ENCODE measurements at regions not wholly inside any gene's neighbourhood (a gene's known extent, or its start where the extent isn't known, plus 50 kb on each side); places are given as distances from the start of the nearest gene placed in this dataset.

DNA sequence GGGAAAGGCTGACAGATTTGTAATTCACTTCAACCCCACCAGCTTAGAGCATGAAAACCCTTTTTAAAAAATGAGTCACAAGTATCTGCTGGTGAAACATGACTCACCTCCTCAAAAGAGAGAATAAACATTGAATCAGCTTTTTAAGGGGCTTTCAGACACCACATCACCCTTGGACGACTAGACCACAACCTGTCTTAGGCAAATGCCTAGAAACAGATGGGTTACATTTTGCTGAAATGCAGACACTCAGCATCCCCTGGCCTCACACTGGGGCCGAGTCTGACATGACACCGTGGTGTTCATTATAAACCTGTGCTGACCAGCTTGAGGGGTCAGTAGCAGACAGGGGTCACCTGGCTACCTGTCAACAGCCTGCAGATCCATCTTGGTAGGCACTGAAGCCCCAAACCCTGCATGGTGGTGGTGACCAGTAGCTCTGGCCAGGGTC, 175.3 kb upstream of the CST7 start:
- peak in 1 of 3 donors; percentile 6 for DNase-seq (ENCODE audit: low read depth in 2 of 3, low spot score in 1 of 3)

DNA sequence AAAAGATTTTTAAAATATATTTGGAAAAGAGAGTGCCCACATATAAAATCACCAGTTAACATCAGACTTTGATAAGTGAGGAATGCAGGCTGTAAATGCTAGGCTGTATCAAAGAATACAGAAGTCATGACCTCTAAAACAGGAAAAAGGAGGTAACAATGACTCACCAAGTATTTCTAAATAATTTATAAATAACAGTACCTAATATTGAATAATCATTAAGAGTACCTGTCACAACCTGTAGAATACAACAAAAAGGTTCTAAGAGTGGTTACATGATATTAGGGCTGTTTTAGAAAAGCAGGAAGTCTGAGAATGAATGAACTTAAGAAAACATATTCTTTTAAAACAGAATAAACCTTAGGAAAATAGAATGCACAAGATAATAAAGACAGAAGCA, 173.1 kb upstream of the CST7 start:
- DNase-seq (ENCODE audit: low read depth in 2 of 3, low spot score in 1 of 3): no peak

DNA sequence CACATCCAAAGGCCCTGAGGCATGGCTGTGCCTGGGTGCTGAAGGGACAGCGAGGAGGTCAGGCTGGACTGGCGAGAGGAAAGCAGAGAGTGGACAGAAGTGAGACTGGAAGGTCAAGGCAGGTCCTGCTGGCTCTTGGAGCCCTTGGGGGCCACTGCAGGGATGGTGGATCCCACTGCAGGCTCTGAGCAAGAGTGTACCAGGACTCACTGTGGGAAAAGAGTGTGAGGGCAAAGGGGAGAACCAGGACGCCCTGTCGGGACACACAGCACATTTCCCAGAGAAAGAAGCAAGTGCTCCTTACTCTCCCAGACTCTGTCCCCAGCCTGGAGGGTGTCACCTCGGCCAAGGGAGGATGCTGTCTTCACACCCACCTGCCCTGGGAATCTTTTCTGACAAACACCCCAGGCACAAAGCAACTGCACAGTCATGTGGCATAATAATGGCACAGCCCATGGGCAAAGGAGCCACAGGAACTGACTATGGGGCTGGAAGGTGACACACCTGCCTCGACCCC, 172.3 kb upstream of the CST7 start:
- no peak for DNase-seq (ENCODE audit: low read depth in 2 of 3, low spot score in 1 of 3)

DNA sequence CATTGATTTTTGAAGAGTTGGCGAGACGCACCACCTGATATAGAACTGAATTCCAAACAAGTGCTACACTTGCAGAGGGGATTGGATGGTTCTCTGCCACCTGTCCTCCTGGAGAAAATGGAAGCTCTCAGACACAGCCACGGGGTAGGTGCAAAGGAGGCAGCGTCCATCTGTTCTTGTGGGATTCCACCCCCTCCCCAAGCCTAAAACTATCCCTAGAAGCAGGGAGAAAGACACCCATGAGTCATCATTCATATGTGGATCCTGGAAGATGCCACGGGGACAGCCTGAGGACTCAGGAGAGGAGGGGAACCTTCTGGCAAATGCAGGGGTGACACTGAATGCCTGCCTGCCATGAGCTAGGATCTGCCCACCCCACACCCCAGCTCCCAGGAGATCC, 171.3 kb upstream of the CST7 start:
- no peak for DNase-seq (ENCODE audit: low read depth in 2 of 3, low spot score in 1 of 3)

DNA sequence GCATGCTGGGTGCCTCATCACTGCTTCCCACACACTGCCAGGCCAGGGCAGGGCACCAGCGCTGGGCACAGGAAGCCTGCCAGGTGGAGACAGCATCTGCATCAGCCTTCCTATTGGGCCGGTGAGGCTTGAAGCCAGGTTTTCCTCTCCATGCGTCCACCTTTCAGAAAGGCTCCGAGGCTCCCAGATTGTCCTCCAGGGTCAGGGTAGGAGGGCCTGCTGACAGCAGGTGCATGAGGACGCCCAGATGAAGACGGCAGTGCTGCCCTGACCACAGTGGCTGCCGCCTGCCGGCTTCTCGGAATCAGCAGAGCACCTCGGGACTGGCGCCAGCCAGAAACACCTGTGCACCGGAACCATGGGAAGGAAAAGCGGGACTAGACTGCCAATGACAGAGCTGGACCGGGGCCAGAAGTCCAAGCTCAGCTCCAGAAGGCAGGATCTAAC, 170.5 kb upstream of the CST7 start:
- DNase-seq (ENCODE audit: low read depth in 2 of 3, low spot score in 1 of 3): no peak

DNA sequence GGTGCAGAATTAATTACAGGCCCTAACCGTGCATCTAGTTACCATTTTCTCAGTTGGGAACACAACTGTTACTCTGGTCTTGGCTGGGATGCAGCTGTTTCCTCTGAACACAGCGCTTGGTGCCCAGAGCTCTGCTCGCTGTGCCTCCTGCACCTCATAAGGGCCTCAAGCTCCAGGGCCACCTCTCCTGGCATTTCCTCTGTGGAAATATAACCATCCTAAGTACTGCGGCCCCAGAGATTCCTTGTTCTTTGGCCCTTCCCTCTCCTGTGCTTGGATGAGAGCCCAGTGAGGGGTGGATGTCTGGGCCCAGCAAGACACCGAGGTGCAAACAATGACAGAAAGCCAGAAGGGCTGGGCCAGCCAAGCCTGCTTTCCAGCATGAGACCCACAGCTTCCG, 169.9 kb upstream of the CST7 start:
- no peak for DNase-seq (ENCODE audit: low read depth in 2 of 3, low spot score in 1 of 3)

DNA sequence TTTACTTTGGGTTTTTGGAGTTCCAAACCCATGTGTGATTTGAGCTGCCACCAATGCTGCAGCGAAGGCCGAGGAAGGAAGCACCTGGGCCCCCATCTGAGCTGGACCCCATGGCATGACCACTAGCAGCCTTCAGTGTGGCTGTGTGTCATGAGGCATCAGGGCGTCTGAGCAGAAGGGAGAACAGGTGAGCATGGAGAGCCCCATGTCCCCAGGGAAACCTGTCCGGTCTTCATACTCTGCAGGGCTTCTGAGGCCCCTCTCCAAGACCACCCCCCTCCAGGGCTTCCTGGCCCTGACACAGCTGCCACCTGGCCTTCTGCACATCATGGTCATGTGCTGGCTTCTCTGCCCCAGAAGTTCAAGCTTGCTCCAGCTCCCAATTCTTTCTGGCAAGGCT, 169.1 kb upstream of the CST7 start:
- DNase-seq (ENCODE audit: low read depth in 2 of 3, low spot score in 1 of 3): no peak

DNA sequence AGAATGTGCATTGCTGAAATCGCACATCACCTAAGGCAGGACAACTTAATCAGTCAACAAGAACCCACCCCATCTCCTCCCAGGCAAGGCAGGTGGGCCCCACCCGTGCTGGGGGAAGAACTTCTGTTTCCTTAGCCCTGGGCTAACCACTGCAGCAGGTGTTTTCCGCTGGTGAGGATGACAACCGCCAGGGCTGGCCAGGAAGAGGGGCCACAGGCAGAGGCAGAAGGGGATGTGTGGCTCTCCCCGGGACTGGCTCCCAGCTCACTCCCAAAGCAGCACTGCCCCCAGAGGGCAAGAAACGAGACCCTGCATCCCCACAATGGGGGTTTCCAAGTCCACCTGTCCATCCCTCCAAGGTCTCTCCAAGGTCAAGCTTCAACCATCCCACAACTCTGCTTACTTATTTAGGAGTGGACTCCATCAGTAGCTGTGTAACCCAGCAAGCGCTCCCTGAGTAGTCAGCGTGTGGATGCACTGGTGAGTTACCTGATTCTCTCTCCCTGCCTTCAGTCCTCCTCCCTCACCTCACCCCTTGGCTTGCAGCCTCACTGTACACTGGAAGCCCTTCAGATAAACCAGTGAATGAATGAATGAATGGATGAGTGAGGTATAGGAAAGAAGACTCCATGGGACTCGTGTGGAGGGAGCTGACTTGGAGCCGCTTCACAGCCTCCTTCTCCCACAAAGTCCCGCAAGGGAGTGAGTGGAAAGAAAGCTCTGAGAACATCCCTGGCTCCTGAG, 168.2 kb upstream of the CST7 start:
- no peak for DNase-seq (ENCODE audit: low read depth in 2 of 3, low spot score in 1 of 3)

DNA sequence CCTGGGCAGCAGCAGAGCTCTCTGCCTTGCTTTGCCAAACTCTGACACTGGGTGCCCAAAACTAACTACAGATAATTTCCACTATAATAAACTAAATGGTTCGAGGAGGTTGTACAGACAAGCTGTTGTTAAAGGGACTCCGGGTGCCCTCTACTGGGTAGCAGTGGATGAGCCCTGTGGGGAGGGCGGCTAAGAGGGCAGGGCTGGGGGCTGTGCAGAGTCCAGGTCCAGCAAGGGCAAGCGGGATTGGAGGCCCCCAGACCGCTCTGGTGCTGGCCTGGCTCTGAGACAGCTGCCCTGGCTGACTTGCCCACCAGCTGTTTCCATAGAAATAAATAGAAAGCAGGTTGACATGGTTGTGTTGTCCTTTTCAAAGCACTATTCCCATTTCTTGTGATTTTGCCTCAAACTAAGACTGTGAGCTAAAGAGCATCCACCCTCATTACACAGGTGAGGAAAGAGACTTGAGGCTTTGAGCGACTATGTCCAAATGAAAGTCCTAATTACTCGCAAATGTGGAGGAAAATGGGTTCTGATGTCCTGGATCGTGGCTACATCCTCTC, 167.6 kb upstream of the CST7 start:
- DNase-seq (ENCODE audit: low read depth in 2 of 3, low spot score in 1 of 3): no peak

DNA sequence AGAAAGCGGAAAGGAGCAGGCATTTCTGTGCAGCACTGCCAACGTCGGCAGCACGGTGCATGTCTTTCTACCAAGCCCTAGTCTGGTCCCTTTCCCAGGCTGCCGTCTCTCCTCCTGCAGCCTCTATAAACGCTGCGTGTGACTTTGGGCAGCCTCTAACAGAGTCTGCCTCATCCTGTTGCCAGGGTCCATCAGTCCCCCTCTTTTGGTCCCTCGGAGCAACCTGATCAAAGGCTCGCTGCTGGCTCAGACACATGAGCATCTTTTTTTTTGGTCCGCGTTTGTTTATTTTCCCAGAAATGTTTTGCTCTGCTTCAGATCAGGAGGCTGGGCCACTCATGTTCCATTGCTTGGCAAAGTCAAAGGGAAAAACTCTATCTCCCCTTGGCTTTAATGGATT, 166.8 kb upstream of the CST7 start:
- DNase-seq (ENCODE audit: low read depth in 2 of 3, low spot score in 1 of 3): no peak

DNA sequence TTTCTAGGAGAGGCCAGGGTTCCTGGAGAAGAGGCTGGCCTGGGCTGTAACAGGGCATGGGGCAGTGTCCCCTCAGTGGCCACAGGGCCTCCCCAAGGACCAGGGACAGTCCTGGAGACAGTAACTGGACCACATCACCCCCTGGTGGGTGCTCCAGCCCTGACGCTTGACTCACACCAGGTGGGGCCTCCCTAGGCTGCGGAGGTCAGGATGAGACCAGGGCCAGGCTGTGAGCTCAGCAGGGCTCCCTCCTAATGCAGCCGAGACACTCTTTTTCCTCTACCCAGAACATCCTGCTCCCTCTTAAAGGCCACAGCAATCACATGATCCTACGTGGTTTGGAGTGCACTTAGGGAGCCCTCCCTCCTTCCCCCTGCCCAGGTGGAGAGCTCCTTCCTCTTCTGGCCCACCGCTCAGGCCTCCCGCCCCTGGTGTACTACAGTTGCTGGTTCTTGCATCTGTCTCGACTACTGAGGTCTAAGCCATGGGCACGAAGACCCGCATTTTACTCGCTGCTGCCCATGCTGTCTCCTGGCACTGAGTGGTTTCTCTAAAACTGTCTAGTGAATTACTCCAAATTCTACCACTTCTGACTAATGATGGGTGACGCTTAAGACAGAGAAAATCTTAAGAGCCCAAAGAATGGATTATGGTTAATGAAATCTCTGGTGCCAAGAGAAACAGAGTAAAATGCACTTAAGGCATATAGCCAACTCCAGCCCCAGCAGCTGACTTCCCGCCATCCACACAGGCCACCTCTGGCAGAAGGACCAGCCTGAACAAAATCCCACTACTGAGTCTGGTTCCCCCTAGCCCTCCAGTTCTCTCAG, 166.1 kb upstream of the CST7 start:
- no peak for DNase-seq (ENCODE audit: low read depth in 2 of 3, low spot score in 1 of 3)

DNA sequence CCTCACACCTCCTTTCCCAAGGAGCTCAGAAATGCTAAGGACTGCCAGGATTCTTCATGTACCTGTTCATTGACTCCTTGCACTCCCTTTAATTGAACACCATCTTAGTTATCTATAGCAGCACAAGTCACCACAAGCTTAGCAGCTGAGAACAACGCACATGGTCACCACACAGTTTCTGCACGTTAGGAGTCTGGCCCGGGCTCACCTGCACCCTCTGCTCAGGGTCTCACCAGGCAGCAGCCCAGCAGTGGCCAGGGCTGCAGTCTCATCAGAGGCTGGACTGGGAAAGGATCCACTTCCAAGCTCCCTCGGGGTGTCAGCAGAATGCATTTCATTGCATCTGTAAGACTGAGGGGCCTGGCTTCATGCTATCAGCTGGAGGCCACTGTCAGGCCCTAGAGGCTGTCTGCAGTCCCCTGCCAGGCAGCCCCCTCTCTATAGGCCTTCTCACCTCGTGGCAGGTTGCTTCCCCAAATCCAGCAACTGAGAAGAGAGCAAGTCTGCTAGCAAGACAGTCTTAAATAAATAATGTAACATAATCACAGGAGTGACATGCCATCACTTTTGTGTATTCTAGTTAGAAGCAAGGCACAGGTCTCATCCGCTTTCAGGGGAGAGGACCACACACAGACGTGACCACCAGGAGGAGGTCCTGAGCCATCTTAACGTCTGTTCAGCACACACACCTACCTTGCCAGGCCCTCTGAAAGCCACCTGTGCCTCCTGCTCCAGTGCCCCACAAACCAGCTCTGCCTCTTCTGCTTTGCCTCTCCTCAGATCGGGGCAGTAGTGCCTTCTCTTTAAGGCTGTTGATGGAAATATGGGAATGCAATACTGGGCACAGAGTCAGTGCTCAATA, 165.2 kb upstream of the CST7 start:
- DNase-seq (ENCODE audit: low read depth in 2 of 3, low spot score in 1 of 3): no peak

DNA sequence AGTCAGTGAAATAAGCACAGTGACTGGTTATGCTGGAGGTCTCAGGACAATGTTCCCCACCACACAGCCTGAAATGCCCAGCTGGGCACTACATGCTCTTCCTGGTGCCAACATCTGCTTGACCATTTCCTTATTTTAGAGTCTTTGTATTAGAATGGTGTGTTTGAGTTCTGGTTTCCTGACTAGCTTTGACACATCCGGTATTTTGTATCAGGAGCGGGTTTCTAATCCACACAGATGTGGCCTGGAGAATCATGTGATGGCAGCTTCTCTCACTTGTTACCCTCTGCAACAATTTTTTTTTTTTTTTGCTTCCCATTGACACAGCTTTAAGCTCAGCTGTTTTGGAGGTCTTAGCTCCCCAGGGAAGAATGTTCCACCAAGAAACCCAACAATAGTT, 164.5 kb upstream of the CST7 start:
- no peak for DNase-seq (ENCODE audit: low read depth in 2 of 3, low spot score in 1 of 3)

DNA sequence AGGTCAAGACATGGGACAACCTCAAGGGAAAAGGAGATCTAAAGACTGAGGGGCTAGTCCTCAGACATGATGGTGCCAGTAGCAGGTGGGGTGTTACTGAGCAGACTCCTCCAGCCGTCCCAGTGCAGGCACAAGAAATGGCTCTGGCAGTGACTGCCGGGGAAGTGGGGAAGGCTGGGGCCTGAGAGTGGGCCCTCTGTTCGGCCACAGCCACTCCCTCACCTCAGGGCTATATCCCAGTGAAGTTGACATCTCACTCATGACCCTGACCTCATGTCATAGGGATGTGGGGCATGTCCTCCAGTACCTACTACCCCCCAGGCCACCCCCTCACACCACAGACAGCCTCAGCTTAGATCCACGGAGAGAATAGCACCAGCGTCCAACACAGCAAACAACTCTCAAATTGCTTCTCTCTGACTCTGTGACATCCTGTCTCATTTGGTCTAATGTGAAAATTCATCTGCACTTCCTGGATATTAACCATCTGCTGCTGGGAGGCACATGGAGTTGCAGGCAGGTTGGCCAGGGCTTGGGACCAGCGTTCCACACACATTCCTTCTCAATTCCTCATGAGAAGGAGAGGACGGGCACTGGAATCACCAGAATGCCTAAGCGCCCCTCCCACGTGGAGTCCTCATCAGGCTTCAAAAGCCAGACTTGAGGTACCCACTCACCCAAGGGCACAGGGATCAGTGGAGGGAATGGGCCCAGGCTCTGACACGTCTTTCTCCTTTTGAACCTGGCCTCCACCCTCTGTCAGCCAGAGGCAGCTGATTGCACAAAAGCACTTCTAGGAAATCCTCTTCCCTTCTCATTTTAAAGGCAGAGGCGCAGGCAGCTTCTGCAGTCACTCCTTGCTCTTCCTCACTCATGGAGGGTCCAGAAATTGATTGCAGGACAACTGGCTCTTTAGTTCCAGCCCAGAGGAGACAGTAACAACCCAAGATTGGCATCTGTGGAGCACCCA, 163.6 kb upstream of the CST7 start:
- DNase-seq (ENCODE audit: low read depth in 2 of 3, low spot score in 1 of 3): no peak

DNA sequence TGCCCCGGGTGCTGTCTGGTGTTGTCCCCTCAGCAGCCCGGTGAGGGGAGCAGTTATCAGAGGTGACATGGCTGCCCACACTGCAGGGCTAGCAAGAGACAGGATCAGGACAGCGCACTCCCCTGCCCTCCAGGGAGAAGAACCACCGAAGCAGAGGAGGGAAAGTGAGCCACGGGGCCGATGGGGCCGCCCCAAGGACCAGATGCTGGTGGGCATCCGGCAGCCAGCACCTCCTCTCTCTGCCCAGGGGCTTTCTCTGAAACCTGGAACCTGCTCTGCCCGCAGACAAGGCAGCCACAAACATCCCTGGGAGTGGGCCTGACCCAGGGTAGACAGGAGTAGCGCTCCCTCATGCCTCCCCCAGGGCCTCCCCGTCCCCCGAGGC, 163.0 kb upstream of the CST7 start:
- DNase-seq (ENCODE audit: low read depth in 2 of 3, low spot score in 1 of 3): no peak

DNA sequence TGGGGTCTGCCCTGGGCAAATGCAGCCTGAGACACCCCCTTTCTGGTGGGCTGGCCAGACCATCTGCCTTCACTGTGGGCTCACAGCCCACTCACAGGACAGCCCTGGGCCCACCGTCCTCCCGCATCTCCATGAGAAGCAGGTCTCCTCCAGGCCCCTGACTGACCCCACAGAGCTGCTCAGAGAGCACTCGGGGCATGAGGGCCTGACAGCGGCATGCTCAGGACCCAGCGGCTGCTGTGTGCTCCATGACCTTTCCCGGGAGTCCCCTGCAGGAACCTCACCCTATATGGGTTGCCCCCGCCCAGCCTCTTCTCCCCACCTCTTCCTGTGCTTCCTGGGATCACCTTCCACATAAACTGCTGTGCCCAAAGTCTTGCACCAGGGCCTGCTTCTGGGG, 162.4 kb upstream of the CST7 start:
- DNase-seq (ENCODE audit: low read depth in 2 of 3, low spot score in 1 of 3): no peak

DNA sequence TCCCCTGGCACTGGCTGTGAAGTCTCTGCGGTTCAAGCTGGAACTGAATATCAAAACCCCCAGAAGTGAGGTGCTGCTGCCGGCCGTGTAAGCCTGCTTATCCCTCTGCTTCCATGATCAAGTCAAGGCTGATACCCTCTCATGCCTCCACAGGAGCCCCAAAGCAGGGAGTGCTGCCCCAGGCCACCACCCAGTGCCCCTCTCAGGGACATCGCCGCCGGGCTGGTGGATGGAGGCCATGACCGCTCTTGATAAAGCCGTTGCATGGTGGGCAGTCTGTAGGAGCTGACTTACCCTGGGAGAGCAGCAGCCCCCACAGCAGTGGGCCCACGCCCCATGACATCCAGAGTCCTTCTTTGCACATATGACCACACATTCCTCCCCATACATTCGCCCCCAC, 162.0 kb upstream of the CST7 start:
- no peak for DNase-seq (ENCODE audit: low read depth in 2 of 3, low spot score in 1 of 3)

DNA sequence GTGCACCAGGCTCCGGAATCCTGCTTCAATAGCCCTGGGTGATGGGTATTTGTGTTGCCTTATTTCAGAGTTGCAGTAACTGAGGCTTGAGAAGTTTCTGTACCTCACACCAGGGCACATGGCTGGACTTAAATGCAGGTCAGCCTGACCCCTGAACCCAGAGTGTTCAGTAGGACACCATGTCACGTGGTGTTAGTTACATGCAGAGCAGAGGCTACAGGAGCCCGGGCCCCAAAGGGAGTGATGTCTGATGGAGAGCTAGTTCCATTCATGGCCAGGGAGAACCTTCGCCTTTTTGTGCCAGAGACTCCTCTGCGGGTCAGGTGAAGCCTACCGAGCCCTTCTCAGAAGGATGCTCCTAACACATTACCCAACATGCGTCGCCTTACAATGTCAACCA, 161.4 kb upstream of the CST7 start:
- DNase-seq (ENCODE audit: low read depth in 2 of 3, low spot score in 1 of 3): no peak

DNA sequence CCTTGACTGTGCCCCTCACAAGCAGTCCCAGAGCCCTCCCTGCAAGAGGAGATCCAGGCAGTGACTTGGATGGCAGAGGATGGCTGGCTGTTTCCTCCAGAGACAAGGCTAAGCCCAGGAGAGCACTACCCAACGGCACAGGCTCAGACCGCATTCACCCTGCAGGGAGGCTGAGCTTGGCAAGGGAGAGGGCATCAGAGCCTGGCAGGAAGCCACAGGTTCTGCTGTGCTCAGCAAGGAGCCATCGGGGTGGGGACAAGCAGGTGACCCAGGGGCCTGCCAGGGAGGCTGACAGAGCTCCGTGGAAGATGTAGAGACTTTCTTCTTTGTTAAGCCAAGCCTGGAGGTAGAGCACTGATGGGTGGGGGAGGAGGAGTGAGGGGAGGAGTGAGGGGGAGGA, 159.2 kb upstream of the CST7 start:
- DNase-seq (ENCODE audit: low read depth in 2 of 3, low spot score in 1 of 3): no peak

DNA sequence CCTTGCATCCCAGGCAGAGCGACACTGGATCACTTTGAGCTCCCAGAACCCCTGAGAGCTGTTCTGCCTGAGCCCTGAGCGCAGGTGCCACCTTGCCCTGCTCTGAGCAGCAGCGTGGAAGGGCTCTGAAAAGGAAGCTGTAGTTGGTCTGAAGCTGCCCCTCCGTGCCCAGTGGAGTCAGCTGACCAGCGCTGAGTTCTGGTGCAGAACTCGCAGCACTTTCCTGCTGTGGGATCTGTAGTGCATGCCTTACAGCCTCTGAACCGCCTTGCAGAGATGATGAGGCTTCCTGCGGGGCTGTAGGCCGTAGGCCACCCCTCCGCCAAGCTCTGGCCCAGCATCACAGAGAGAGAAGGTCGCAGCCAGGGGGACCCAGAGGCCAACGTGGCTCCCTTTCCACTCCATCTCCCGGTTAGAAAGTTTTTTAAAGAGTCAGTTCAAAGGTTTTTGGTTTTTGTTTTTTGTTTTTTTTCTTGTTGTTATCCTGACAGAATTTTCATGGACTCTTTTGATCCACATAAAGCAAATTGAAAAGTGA, 158.3 kb upstream of the CST7 start:
- no peak for DNase-seq (ENCODE audit: low read depth in 2 of 3, low spot score in 1 of 3)
